Neural progenitor cell (in vitro differentiated cells): ENCODE measurements at regions not wholly inside any gene's neighbourhood (a gene's known extent, or its start where the extent isn't known, plus 50 kb on each side); places are given as distances from the start of the nearest gene placed in this dataset.

Experiments used
- CTCF ChIP-seq: fragments of 200-600 bp; sonication (generic); IDR thresholded peaks from 2 replicates; pipeline ENCODE4 v1.5.1; 2017; ENCODE audit warnings: antibody characterized with exemption, mild to moderate bottlenecking
- EZH2 ChIP-seq: fragments of 200-600 bp; sonication (generic); IDR thresholded peaks from 2 replicates; pipeline ENCODE4 v1.6.1; 2017; ENCODE audit warnings: antibody characterized with exemption, mild to moderate bottlenecking, moderate library complexity
- EZH2phosphoT487 ChIP-seq: fragments of 200-600 bp; sonication (generic); IDR thresholded peaks from 2 replicates; pipeline ENCODE4 v1.6.1; 2017; ENCODE audit warnings: antibody characterized with exemption

- TF ChIP-seq CTCF: no peak
- TF ChIP-seq EZH2: no peak
- TF ChIP-seq EZH2phosphoT487: no peak
Measured at GRCh38 chr13:65111223-65111622, 2118.9 kb downstream of the PCDH9 start.
